GM12865 (cell line): ENCODE measurements at regions not wholly inside any gene's neighbourhood (a gene's known extent, or its start where the extent isn't known, plus 50 kb on each side); places are given as distances from the start of the nearest gene placed in this dataset.

Experiments used
- DNase-seq: peaks from one replicate; pipeline ENCODE4 v3.0.0; 2010; ENCODE audit warnings: low read depth
- H3K4me3 ChIP-seq: 2 replicates; pipeline ENCODE4 v1.5.1; 2011; ENCODE audit warnings: mild to moderate bottlenecking, low read depth, low read length, control low read depth
- CTCF ChIP-seq: IDR thresholded peaks from 2 replicates; pipeline ENCODE4 v1.5.1; 2011; ENCODE audit warnings: low read length, control low read depth, low read depth, inconsistent platforms; ENCODE audit not compliant: insufficient read depth; ENCODE audit errors: missing control alignments

DNA sequence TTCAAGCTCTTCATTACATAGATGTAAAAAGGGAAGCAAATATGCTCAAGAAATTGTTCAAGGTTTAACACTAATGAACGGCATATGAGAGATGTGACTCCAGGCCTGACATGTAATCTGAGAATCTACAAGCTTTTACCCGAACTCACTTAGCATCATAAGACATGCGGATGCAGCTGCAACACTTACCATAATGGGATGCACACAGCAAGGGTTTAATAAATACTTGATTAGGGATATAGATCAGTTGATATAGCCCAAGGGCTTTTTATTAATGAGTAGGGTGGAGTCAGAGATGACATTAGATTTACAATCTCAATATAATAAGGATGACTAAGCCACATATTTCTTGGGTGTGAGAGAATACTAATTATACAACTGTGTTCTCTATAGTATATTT lies 2215.5 kb downstream of the MAT2B start:
- DNase-seq = no peak
- no peak overlapping the region for H3K4me3 ChIP-seq
- no peak for TF ChIP-seq CTCF

- no peak overlapping the region for H3K4me3 ChIP-seq
- no peak for DNase-seq
- no peak for TF ChIP-seq CTCF
These were observed 2217.0 kb downstream of the MAT2B start for GRCh38 chr5:165722401-165722800.

DNA sequence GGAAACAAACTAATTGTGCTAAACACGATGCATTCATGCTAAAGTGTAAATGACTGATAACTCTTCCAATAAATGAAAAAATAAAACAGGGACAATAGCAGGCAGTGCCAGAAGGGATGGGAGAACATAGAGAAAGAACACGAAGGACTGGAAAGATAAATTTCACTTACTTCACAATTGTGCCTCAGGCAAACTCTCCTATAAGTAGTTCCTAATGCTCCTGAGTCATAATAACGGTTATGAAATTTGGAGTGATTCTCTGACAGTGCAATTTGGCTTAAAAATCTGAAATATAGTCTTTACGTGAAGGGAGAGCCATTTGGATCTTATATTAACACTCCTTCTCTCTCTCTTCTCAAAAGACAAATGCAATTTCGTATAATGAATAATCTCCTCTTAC lies 2218.5 kb downstream of the MAT2B start:
- no peak for TF ChIP-seq CTCF
- no peak overlapping the region for H3K4me3 ChIP-seq
- DNase-seq = no peak

DNA sequence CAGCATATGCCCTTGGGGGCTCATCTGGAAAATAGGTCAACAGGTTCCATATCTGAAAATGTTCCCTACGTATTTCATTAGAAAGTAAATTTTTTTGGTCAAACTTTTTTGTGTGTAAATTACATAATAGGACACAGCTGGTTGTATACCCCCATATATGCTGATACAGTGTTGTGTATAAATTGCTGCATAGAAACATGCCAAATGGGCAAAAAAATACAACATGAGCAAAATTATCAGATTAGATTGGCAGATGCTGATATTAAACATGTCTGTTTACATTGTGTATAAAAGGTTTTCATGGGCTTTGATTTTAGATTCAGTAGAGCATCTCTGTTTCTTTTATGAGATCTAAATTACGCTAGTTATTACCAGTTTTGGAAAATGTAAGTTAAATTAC lies 2223.0 kb downstream of the MAT2B start:
- no peak overlapping the region for H3K4me3 ChIP-seq
- no peak for TF ChIP-seq CTCF
- DNase-seq = no peak

DNA sequence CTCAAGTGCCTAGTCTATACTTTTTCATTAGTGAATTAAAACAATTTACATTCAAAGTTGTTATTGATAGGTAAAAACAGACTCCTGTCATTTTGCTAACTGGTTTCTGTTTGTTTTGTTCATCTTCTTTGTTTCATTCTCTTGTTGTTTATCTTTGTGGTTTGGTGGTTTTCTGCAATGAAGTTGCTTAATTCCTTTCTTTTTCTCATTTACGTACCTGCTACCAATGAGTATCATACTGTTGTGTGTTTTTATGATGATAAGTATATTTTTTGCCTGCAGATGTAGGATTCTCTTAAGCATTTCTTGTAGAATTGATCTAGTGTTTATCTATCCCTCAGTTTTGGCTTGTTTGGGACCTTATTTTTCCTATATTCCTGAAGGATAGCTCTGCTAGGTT lies 2230.0 kb downstream of the MAT2B start:
- TF ChIP-seq CTCF = no peak
- DNase-seq = no peak
- H3K4me3 ChIP-seq = no peak overlapping the region

GRCh38 chr5:165739079-165739741 lies 2233.8 kb downstream of the MAT2B start:
- DNase-seq = no peak
- TF ChIP-seq CTCF = no peak

DNA sequence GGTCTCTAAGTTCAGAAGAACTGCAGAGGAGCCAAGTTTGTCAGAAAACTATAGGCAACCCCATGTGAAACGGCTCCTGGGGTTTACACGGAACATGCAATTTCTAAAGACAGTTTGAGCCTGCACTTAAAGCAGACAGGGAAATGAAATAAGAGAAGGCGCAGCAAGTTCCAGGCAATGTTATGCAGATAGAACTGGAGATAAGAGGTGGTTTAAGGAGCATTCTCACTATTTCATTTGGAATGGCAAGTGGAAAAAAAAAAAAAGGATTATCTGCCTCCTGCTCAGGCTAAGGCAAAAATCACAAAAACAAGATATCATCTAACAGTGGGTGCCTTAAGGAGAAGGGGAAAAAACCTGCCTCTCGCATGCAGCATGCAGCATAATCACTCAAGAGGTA lies 2252.4 kb downstream of the MAT2B start:
- no peak for DNase-seq
- TF ChIP-seq CTCF = no peak
- H3K4me3 ChIP-seq = no peak overlapping the region

More at GRCh38 chr5:165739079-165739741, 2233.8 kb downstream of the MAT2B start:
- H3K4me3 ChIP-seq = no peak overlapping the region
